Fibroblast of lung (primary cell): ENCODE measurements at regions not wholly inside any gene's neighbourhood (a gene's known extent, or its start where the extent isn't known, plus 50 kb on each side); places are given as distances from the start of the nearest gene placed in this dataset.

Source experiments
- DNase-seq, 2 donors: peaks; one replicate each; pipeline versions ENCODE4 v3.0.0 to v3.0.0-alpha.2; 2010; ENCODE audit warnings: low read depth in 2 of 2
- H2AFZ ChIP-seq: 2 replicates; pipeline ENCODE4 v1.5.1; 2012; ENCODE audit warnings: low read length, control low read depth, inconsistent platforms
- H3K27ac ChIP-seq: 2 replicates; pipeline ENCODE4 v1.5.1; 2011; ENCODE audit warnings: low read length, control low read depth; ENCODE audit not compliant: insufficient read depth
- H3K27me3 ChIP-seq: 2 replicates; pipeline ENCODE4 v1.5.1; 2011; ENCODE audit warnings: mild to moderate bottlenecking, low read length; ENCODE audit not compliant: control insufficient read depth, insufficient read depth
- H3K36me3 ChIP-seq: 2 replicates; pipeline ENCODE4 v1.5.1; 2011; ENCODE audit warnings: low read length; ENCODE audit not compliant: control insufficient read depth, insufficient read depth
- H3K4me1 ChIP-seq: 2 replicates; pipeline ENCODE4 v1.5.1; 2011; ENCODE audit warnings: low read length; ENCODE audit not compliant: control insufficient read depth, insufficient read depth; ENCODE audit errors: extremely low read depth
- H3K4me2 ChIP-seq: 2 replicates; pipeline ENCODE4 v1.5.1; 2011; ENCODE audit warnings: low read length, control low read depth; ENCODE audit not compliant: insufficient read depth; ENCODE audit errors: extremely low read depth
- H3K4me3 ChIP-seq, 4 experiments: fragments of 200-600 bp in 1 of 4; sonication (generic) in 1 of 4; replicated peaks in 1 of 4; 2 replicates each; pipeline ENCODE4 v1.5.1; 2011 to 2016; ENCODE audit warnings: low read length in 4 of 4, low read depth in 3 of 4, mild to moderate bottlenecking in 3 of 4, control low read depth in 2 of 4, inconsistent platforms in 1 of 4, mixed read lengths in 1 of 4; ENCODE audit not compliant: insufficient read depth in 1 of 4; ENCODE audit errors: control extremely low read depth in 1 of 4
- H3K79me2 ChIP-seq: 2 replicates; pipeline ENCODE4 v1.5.1; 2012; ENCODE audit warnings: mild to moderate bottlenecking, low read length, inconsistent platforms; ENCODE audit not compliant: control insufficient read depth, insufficient read depth
- H3K9ac ChIP-seq: 2 replicates; pipeline ENCODE4 v1.5.1; 2011; ENCODE audit warnings: mild to moderate bottlenecking, low read length, control low read depth; ENCODE audit not compliant: insufficient read depth
- H3K9me3 ChIP-seq: 2 replicates; pipeline ENCODE4 v1.5.1; 2012; ENCODE audit warnings: low read depth, low read length; ENCODE audit not compliant: control insufficient read depth, insufficient read depth
- H4K20me1 ChIP-seq: 2 replicates; pipeline ENCODE4 v1.5.1; 2011; ENCODE audit warnings: low read length; ENCODE audit not compliant: control insufficient read depth, insufficient read depth; ENCODE audit errors: extremely low read depth
- CTCF ChIP-seq, 2 donors: IDR thresholded peaks in 1 of 2; conservative IDR thresholded peaks in 1 of 2; 1 replicate in 1 of 2; 2 replicates in 1 of 2; pipeline ENCODE4 v1.5.1; 2011 to 2012; ENCODE audit warnings: low read length in 2 of 2, control low read depth in 1 of 2, inconsistent platforms in 1 of 2, low read depth in 1 of 2, mild to moderate bottlenecking in 1 of 2
- EZH2 ChIP-seq: IDR thresholded peaks from 2 replicates; pipeline ENCODE4 v1.5.1; 2012; ENCODE audit warnings: low read length, control low read depth, mild to moderate bottlenecking; ENCODE audit errors: missing control alignments

- no peaks in the 10 kb centered on the region for H3K27me3 ChIP-seq
- no peak overlapping the region for H3K4me3 ChIP-seq
- no peaks in the 10 kb centered on the region for H3K79me2 ChIP-seq
- no peak for TF ChIP-seq CTCF (conservative IDR thresholded peaks at IDR 0.05 in 1 of 2, IDR thresholded peaks at IDR 0.05 in 1 of 2; ENCODE audit: low read depth in 1 of 2, low read length in 2 of 2)
- TF ChIP-seq EZH2: no peak
- no peaks in the 10 kb centered on the region for H4K20me1 ChIP-seq
- no peaks in the 10 kb centered on the region for H3K9me3 ChIP-seq
- peaks cover 10% of the 10 kb centered on the region for H3K4me1 ChIP-seq
- no peak overlapping the region for H3K4me2 ChIP-seq
- no peaks in the 10 kb centered on the region for H3K36me3 ChIP-seq
- H2AFZ ChIP-seq: no peak overlapping the region
- no peak overlapping the region for H3K9ac ChIP-seq
- DNase-seq: no peak
- H3K27ac ChIP-seq: no peak overlapping the region
Observed at GRCh38 chr11:15654451-15654850, 539.7 kb downstream of the INSC start.

GRCh38 chr11:15655552-15655951 lies 540.8 kb downstream of the INSC start:
- H3K9ac ChIP-seq: no peak overlapping the region
- no peak overlapping the region for H2AFZ ChIP-seq
- H3K27ac ChIP-seq: no peak overlapping the region
- no peaks in the 10 kb centered on the region for H3K79me2 ChIP-seq
- no peaks in the 10 kb centered on the region for H3K27me3 ChIP-seq
- H3K4me1 ChIP-seq: peaks cover 5% of the 10 kb centered on the region
- no peak overlapping the region for H3K4me3 ChIP-seq
- no peaks in the 10 kb centered on the region for H3K9me3 ChIP-seq
- no peak for DNase-seq
- no peak overlapping the region for H3K4me2 ChIP-seq
- TF ChIP-seq EZH2: no peak
- TF ChIP-seq CTCF (conservative IDR thresholded peaks at IDR 0.05 in 1 of 2, IDR thresholded peaks at IDR 0.05 in 1 of 2; ENCODE audit: low read depth in 1 of 2, low read length in 2 of 2): no peak
- H4K20me1 ChIP-seq: no peaks in the 10 kb centered on the region
- no peaks in the 10 kb centered on the region for H3K36me3 ChIP-seq

GRCh38 chr11:15657264-15657663 lies 542.5 kb downstream of the INSC start:
- no peak for TF ChIP-seq EZH2
- Histone ChIP-seq H2AFZ (no peak overlapping the region), H3K36me3 (no peaks in the 10 kb centered on the region), H4K20me1 (no peaks in the 10 kb centered on the region), H3K9me3 (no peaks in the 10 kb centered on the region), H3K4me2 (no peak overlapping the region), H3K27ac (no peak overlapping the region), H3K4me1 (no peaks in the 10 kb centered on the region), H3K4me3 (no peak overlapping the region), H3K27me3 (no peaks in the 10 kb centered on the region), H3K79me2 (no peaks in the 10 kb centered on the region), H3K9ac (no peak overlapping the region)
- no peak for DNase-seq

GRCh38 chr11:15660496-15660895 lies 545.8 kb downstream of the INSC start:
- Histone ChIP-seq H3K9ac (no peak overlapping the region), H3K27me3 (no peaks in the 10 kb centered on the region), H3K4me3 (no peak overlapping the region), H3K9me3 (no peaks in the 10 kb centered on the region), H3K4me2 (no peak overlapping the region), H3K4me1 (no peaks in the 10 kb centered on the region), H3K36me3 (no peaks in the 10 kb centered on the region), H3K79me2 (no peaks in the 10 kb centered on the region), H4K20me1 (no peaks in the 10 kb centered on the region), H2AFZ (no peak overlapping the region), H3K27ac (no peak overlapping the region)
- DNase-seq: no peak
- TF ChIP-seq CTCF (conservative IDR thresholded peaks at IDR 0.05 in 1 of 2, IDR thresholded peaks at IDR 0.05 in 1 of 2; ENCODE audit: low read depth in 1 of 2, low read length in 2 of 2) (no peak), EZH2 (no peak)
